Mammary epithelial cell (primary cell): ENCODE measurements at regions not wholly inside any gene's neighbourhood (a gene's known extent, or its start where the extent isn't known, plus 50 kb on each side); places are given as distances from the start of the nearest gene placed in this dataset.

Experiments used
- CTCF ChIP-seq, 2 donors: IDR thresholded peaks in 1 of 2; conservative IDR thresholded peaks in 1 of 2; 2 replicates each; pipeline ENCODE4 v1.5.1; 2011 to 2012; ENCODE audit warnings: inconsistent platforms in 2 of 2, low read length in 2 of 2, mild to moderate bottlenecking in 2 of 2, control low read depth in 1 of 2, low read depth in 1 of 2; ENCODE audit not compliant: insufficient read depth in 1 of 2; ENCODE audit errors: extremely low read depth in 1 of 2
- EZH2 ChIP-seq: IDR thresholded peaks from 2 replicates; pipeline ENCODE4 v1.6.1; 2012; ENCODE audit warnings: low read length, inconsistent platforms, borderline replicate concordance

GRCh38 chr2:224325941-224326340 lies 76.0 kb downstream of the FAM124B start:
- TF ChIP-seq CTCF (conservative IDR thresholded peaks at IDR 0.05 in 1 of 2, IDR thresholded peaks at IDR 0.05 in 1 of 2; ENCODE audit: extremely low read depth in 1 of 2, insufficient read depth in 1 of 2, low read depth in 1 of 2, low read length in 2 of 2) (no peak), EZH2 (no peak)
